HEK293 (cell line): ENCODE measurements at regions not wholly inside any gene's neighbourhood (a gene's known extent, or its start where the extent isn't known, plus 50 kb on each side); places are given as distances from the start of the nearest gene placed in this dataset.

Source experiments
- CTCF ChIA-PET: fragments of 350-600 bp; formaldehyde crosslinking; extraction: SDS; loops from one replicate; lab custom pipeline; 2021; ENCODE audit warnings: antibody characterized with exemption; lab: Yijun Ruan, JAX
- POLR2A ChIA-PET: fragments of 300-600 bp; formaldehyde crosslinking; extraction: SDS; loops from one replicate; lab custom pipeline; 2020; ENCODE audit warnings: antibody characterized with exemption, inconsistent platforms; lab: Yijun Ruan, JAX
- H3K27ac ChIP-seq: fragments of 200-500 bp; sonication (Bioruptor generic); 2 replicates; pipeline ENCODE4 v1.5.1; 2014; ENCODE audit warnings: low read depth, low read length, control low read depth, inconsistent platforms; ENCODE audit errors: extremely low read depth
- H3K36me3 ChIP-seq, 2 experiments: fragments of 200-500 bp in 1 of 2; sonication (Bioruptor generic) in 1 of 2; 1 replicate in 1 of 2; 2 replicates in 1 of 2; pipeline ENCODE4 v1.5.1; 2014 to 2017; ENCODE audit warnings: inconsistent platforms in 2 of 2, low read length in 2 of 2; ENCODE audit not compliant: control insufficient read depth in 2 of 2, insufficient read depth in 1 of 2
- H3K4me1 ChIP-seq: fragments of 200-500 bp; sonication (Bioruptor generic); 2 replicates; pipeline ENCODE4 v1.5.1; 2014; ENCODE audit warnings: mild to moderate bottlenecking, low read length, inconsistent platforms; ENCODE audit not compliant: control insufficient read depth, insufficient read depth
- H3K4me3 ChIP-seq: 2 replicates; pipeline ENCODE4 v1.5.1; 2011; ENCODE audit warnings: low read depth, mild to moderate bottlenecking, control low read depth, low read length, moderate library complexity
- H3K9me3 ChIP-seq: fragments of 200-500 bp; sonication (Bioruptor generic); 2 replicates; pipeline ENCODE4 v1.5.1; 2014; ENCODE audit warnings: low read depth, low read length, inconsistent platforms; ENCODE audit not compliant: control insufficient read depth, insufficient read depth
- FEZF1 ChIP-seq: fragments of 450-650 bp; formaldehyde crosslinking; IDR thresholded peaks from 2 replicates; pipeline ENCODE4 v1.5.1; 2016; ENCODE audit warnings: missing biosample characterization, missing genetic modification characterization
- TCF7L2 ChIP-seq: IDR thresholded peaks from 2 replicates; pipeline ENCODE4 v1.6.1; 2011; ENCODE audit warnings: low read depth, mild to moderate bottlenecking, inconsistent platforms, low read length, moderate library complexity, borderline replicate concordance
- ZNF112 ChIP-seq: fragments of 450-650 bp; formaldehyde crosslinking; IDR thresholded peaks from 2 replicates; pipeline ENCODE4 v1.5.0; 2017; ENCODE audit warnings: missing biosample characterization, missing genetic modification characterization
- ZNF202 ChIP-seq: fragments of 450-650 bp; formaldehyde crosslinking; IDR thresholded peaks from 2 replicates; pipeline ENCODE4 v1.5.1; 2016; ENCODE audit warnings: missing biosample characterization, missing genetic modification characterization, borderline replicate concordance
- ZNF274 ChIP-seq, 2 experiments: fragments of 200-500 bp in 1 of 2; fragments of 450-650 bp in 1 of 2; sonication (Bioruptor generic) in 1 of 2; formaldehyde crosslinking in 1 of 2; IDR thresholded peaks; 2 replicates each; pipeline versions ENCODE4 v1.5.1 to v1.6.1; 2014 to 2016; ENCODE audit warnings: borderline replicate concordance in 1 of 2, inconsistent platforms in 1 of 2, low read length in 1 of 2, missing biosample characterization in 1 of 2, missing genetic modification characterization in 1 of 2
- ZNF404 ChIP-seq: fragments of 450-650 bp; formaldehyde crosslinking; IDR thresholded peaks from 2 replicates; pipeline ENCODE4 v1.5.1; 2017; ENCODE audit warnings: missing biosample characterization, missing genetic modification characterization
- ZNF426 ChIP-seq: fragments of 450-650 bp; formaldehyde crosslinking; IDR thresholded peaks from 2 replicates; pipeline ENCODE4 v1.5.1; 2017; ENCODE audit warnings: missing biosample characterization, missing genetic modification characterization, mild to moderate bottlenecking, inconsistent platforms, moderate library complexity
- ZNF548 ChIP-seq: fragments of 450-650 bp; formaldehyde crosslinking; IDR thresholded peaks from 2 replicates; pipeline ENCODE4 v1.5.1; 2016; ENCODE audit warnings: missing biosample characterization, missing genetic modification characterization
- ZNF654 ChIP-seq: fragments of 450-650 bp; formaldehyde crosslinking; IDR thresholded peaks from 2 replicates; pipeline ENCODE4 v1.5.1; 2016; ENCODE audit warnings: low read depth, missing biosample characterization, missing genetic modification characterization
- TF ChIP-seq, protein P1 (sequence below): fragments of 450-650 bp; formaldehyde crosslinking; IDR thresholded peaks from 2 replicates; pipeline ENCODE4 v1.5.1; 2016; ENCODE audit warnings: missing biosample characterization, missing genetic modification characterization, low read depth
- TF ChIP-seq, protein P2 (sequence below): fragments of 450-650 bp; formaldehyde crosslinking; IDR thresholded peaks from 2 replicates; pipeline ENCODE4 v1.5.1; 2016; ENCODE audit warnings: missing biosample characterization, missing genetic modification characterization
- TF ChIP-seq, protein P3 (sequence below): fragments of 450-650 bp; formaldehyde crosslinking; IDR thresholded peaks from 2 replicates; pipeline ENCODE4 v1.5.1; 2017; ENCODE audit warnings: missing biosample characterization, mild to moderate bottlenecking, missing genetic modification characterization, moderate library complexity

DNA sequence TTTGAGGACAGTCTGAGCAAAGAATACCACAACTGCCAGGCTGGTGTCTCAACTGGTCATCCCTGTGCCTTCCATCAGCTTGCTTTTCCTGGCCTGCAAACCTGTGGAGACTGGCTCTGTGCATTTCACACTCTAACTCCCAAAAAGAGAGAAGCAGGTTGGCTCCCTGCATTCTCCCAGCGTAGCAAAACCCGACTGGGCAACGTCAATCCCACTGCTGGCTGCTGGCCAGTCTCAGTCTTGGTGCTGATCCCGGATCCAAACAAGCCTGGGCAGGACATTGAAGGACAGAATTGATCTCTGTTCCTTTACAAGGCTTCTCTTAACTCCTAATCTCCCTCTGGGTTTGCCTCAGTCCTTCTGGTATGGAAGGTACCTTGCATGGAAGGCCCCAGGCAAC lies 65.4 kb downstream of the FZD10 start (continued):
- no peak for TF ChIP-seq ZNF202 (tag by site-specific recombination)

DNA sequence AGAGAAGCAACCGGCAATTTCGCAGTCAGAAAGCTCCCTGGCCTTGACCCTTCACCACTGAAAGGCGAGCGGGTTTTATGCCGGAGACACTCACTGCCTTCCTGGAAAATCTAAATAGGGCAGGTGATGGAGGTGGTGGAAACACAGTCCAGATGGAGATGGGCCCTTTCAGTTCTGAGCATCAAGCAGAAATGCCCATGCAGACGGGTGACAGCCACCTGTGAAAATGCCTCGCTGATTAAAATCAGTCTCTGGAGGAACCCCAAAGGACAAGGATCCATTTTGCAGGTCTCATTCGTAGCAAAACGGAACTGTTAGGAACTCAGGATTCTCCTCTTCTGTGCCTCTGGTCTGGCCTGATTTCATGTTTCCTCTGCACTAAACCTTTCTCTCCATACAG lies 74.2 kb downstream of the FZD10 start:
- POLR2A ChIA-PET, result no interaction called here

DNA sequence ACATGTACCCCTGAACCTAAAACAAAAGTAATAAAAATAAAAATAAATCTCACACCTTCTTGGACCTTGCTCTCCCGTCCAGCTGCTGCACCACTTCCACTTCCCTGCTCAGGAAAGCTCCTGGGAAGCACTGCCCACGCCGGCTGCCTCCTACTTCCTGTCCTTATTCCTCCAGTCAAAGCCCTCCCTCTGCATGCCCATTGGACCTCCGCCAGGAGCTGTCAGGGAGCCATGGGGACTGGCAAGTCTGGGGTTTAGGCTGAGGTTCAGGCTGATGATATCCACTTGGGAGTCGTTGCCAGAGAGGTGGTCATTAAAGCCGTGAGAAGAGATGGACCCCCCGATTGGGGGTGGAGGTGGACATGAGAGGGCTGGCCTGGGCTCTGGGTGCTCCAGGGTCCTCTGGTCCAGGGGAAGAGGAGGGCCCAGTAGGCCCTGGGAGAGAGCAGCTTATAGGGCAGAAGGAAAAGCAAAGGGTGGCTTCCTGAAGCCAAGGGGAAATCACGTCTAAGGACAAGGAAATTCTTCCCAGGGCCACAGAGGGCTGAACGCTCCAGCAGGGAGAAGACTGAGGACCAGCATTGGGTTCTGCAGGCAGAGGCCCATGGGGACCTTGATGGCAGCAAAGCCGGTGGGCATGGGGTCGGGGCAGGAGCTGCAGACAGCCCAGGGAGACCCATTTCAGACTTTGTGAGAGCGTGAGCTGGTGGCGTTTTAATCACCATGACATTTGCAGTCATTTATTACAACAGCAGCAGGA lies 78.7 kb downstream of the FZD10 start:
- ChIA-PET POLR2A (no interaction called here), CTCF (interaction anchor here (0.7 kb wide), 1 partner anchor 155 kb away, joined by 3 read pairs; no protein-coding TSS in a partner anchor)
- TF ChIP-seq ZNF404 (tag by site-specific recombination), result no peak
- H3K4me1 ChIP-seq, result no peaks in the 10 kb centered on the region
- H3K36me3 ChIP-seq, result no peaks in the 10 kb centered on the region
- H3K9me3 ChIP-seq, result no peaks in the 10 kb centered on the region
- H3K27ac ChIP-seq, result no peak overlapping the region
- H3K4me3 ChIP-seq, result no peak overlapping the region

More for the DNA sequence above, 74.2 kb downstream of the FZD10 start:
- Histone ChIP-seq H3K27ac (no peak overlapping the region), H3K36me3 (no peaks in the 10 kb centered on the region), H3K4me3 (no peak overlapping the region), H3K9me3 (no peaks in the 10 kb centered on the region), H3K4me1 (no peaks in the 10 kb centered on the region)
- TF ChIP-seq, protein P1, sequence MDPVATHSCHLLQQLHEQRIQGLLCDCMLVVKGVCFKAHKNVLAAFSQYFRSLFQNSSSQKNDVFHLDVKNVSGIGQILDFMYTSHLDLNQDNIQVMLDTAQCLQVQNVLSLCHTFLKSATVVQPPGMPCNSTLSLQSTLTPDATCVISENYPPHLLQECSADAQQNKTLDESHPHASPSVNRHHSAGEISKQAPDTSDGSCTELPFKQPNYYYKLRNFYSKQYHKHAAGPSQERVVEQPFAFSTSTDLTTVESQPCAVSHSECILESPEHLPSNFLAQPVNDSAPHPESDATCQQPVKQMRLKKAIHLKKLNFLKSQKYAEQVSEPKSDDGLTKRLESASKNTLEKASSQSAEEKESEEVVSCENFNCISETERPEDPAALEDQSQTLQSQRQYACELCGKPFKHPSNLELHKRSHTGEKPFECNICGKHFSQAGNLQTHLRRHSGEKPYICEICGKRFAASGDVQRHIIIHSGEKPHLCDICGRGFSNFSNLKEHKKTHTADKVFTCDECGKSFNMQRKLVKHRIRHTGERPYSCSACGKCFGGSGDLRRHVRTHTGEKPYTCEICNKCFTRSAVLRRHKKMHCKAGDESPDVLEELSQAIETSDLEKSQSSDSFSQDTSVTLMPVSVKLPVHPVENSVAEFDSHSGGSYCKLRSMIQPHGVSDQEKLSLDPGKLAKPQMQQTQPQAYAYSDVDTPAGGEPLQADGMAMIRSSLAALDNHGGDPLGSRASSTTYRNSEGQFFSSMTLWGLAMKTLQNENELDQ (tag by site-specific recombination), result no peak
- TF ChIP-seq ZNF654 (tag by site-specific recombination), result no peak
- CTCF ChIA-PET, result no interaction called here

DNA sequence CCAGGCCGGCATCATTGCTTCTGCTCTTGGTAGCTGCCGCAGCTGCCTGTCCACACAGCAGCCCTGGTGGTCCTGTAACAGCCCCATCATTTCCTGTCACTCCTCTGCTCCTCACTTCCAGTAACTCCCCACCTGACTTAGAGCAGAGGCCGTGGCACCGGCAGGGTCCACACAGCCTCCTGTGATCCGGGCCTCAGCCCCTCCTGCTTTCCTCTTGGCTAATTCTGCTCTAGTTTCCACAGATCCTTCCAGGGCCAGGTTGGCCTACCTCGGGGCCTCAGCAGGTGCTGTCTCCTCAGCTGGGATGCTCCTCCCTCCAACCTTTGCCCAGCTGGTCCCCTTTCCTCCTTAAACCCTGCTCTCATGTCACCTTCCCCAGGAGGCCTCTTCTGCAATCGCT lies 80.2 kb downstream of the FZD10 start:
- no peaks in the 10 kb centered on the region for H3K4me1 ChIP-seq
- no peak overlapping the region for H3K27ac ChIP-seq
- H3K36me3 ChIP-seq, result no peaks in the 10 kb centered on the region
- H3K4me3 ChIP-seq, result no peak overlapping the region
- ChIA-PET POLR2A (no interaction called here), CTCF (no interaction called here)
- TF ChIP-seq ZNF274 (IDR thresholded peaks at IDR 0.05; ENCODE audit: low read length), result no peak
- no peak for TF ChIP-seq ZNF274 (tag by site-specific recombination; IDR thresholded peaks at IDR 0.05; ENCODE audit: borderline replicate concordance)
- no peaks in the 10 kb centered on the region for H3K9me3 ChIP-seq

DNA sequence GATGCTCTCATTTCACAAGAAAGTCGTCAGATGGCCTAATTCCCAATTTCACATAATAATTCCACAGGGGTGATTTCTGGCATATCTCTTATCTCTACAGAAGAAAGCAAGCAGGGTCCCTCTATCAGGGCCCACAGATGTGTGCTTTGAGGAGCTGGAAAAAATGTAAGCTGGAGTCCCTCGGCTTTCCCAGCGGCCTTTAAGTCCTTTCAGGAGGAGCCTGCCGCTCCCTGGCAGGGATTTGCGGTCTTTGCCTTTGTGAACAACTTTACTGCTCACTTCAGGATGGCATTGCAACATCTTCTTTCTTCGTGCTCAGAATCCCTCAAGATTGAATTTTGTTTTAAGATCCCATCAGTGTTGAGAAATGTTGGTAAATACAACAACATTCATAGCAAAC lies 83.0 kb downstream of the FZD10 start:
- ChIA-PET CTCF (no interaction called here), POLR2A (no interaction called here)
- Histone ChIP-seq H3K4me3 (no peak overlapping the region), H3K36me3 (no peaks in the 10 kb centered on the region), H3K4me1 (no peaks in the 10 kb centered on the region), H3K9me3 (no peaks in the 10 kb centered on the region), H3K27ac (no peak overlapping the region)
- TF ChIP-seq ZNF426 (tag by site-specific recombination), result no peak
- TF ChIP-seq ZNF548 (tag by site-specific recombination), result no peak
- no peak for TF ChIP-seq ZNF112
- TF ChIP-seq, protein P2, sequence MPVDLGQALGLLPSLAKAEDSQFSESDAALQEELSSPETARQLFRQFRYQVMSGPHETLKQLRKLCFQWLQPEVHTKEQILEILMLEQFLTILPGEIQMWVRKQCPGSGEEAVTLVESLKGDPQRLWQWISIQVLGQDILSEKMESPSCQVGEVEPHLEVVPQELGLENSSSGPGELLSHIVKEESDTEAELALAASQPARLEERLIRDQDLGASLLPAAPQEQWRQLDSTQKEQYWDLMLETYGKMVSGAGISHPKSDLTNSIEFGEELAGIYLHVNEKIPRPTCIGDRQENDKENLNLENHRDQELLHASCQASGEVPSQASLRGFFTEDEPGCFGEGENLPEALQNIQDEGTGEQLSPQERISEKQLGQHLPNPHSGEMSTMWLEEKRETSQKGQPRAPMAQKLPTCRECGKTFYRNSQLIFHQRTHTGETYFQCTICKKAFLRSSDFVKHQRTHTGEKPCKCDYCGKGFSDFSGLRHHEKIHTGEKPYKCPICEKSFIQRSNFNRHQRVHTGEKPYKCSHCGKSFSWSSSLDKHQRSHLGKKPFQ, result no peak
- TF ChIP-seq, protein P3, sequence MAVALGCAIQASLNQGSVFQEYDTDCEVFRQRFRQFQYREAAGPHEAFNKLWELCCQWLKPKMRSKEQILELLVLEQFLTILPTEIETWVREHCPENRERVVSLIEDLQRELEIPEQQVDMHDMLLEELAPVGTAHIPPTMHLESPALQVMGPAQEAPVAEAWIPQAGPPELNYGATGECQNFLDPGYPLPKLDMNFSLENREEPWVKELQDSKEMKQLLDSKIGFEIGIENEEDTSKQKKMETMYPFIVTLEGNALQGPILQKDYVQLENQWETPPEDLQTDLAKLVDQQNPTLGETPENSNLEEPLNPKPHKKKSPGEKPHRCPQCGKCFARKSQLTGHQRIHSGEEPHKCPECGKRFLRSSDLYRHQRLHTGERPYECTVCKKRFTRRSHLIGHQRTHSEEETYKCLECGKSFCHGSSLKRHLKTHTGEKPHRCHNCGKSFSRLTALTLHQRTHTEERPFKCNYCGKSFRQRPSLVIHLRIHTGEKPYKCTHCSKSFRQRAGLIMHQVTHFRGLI (tag by site-specific recombination), result no peak
- TF ChIP-seq TCF7L2, result no peak
- TF ChIP-seq FEZF1 (tag by site-specific recombination), result no peak
